A549 (cell line): ENCODE measurements at regions not wholly inside any gene's neighbourhood (a gene's known extent, or its start where the extent isn't known, plus 50 kb on each side); places are given as distances from the start of the nearest gene placed in this dataset.

Source experiments
- ATAC-seq, 2 experiments: fragments of 200-7000 bp in 1 of 2; fragments of >200 bp in 1 of 2; cut with Nextera tagmentation in 1 of 2; cut with Tn5 transposase in 1 of 2; 3 replicates each; pipeline versions ENCODE4 v1.8.0 to v1.9.1; 2018 to 2020; ENCODE audit warnings: mild to moderate bottlenecking in 1 of 2, moderate library complexity in 1 of 2
- CTCF ChIA-PET: fragments of 300-600 bp; sonication (Branson Sonifier 250); formaldehyde crosslinking; extraction: SDS; loops from one replicate; lab custom pipeline; 2021; ENCODE audit warnings: antibody characterized with exemption, inconsistent platforms; lab: Yijun Ruan, JAX
- POLR2A ChIA-PET: fragments of 350-600 bp; formaldehyde crosslinking; extraction: SDS; loops from one replicate; lab custom pipeline; 2021; ENCODE audit warnings: antibody characterized with exemption, inconsistent platforms; lab: Yijun Ruan, JAX
- DNase-seq, 2 experiments: peaks; one replicate each; pipeline versions ENCODE4 v3.0.0 to v3.0.0-alpha.2; 2011 to 2016; ENCODE audit warnings: low read depth in 1 of 2, low spot score in 1 of 2
- FAIRE-seq: peaks from 2 replicates; lab custom pipeline; 2011; peaks lifted over from hg19 to GRCh38; lab: Jason Lieb, UNC
- H3K27ac ChIP-seq, 2 experiments: fragments of >200 bp; sonication (Bioruptor Twin); formaldehyde crosslinking; 3 replicates each; pipeline ENCODE4 v1.5.1; 2016 to 2017
- H3K4me1 ChIP-seq: fragments of >200 bp; sonication (Bioruptor Twin); formaldehyde crosslinking; 3 replicates; pipeline ENCODE4 v1.6.1; 2016
- H3K4me2 ChIP-seq: fragments of >200 bp; sonication (Bioruptor Twin); formaldehyde crosslinking; 3 replicates; pipeline ENCODE4 v1.6.1; 2016
- H3K4me3 ChIP-seq: fragments of >200 bp; sonication (Bioruptor Twin); formaldehyde crosslinking; 3 replicates; pipeline ENCODE4 v1.5.1; 2016
- H3K9me3 ChIP-seq: fragments of >200 bp; sonication (Bioruptor Twin); formaldehyde crosslinking; 3 replicates; pipeline ENCODE4 v1.6.1; 2016
- BHLHE40 ChIP-seq: IDR thresholded peaks from 2 replicates; pipeline ENCODE4 v1.6.1; 2012; ENCODE audit warnings: low read depth, low read length, inconsistent platforms
- EHMT2 ChIP-seq: fragments of 200-600 bp; sonication (generic); IDR thresholded peaks from 2 replicates; pipeline ENCODE4 v1.6.1; 2016; ENCODE audit warnings: antibody characterized with exemption, low read depth, mild to moderate bottlenecking, moderate library complexity
- ESRRA ChIP-seq: fragments of 150-350 bp; IDR thresholded peaks from 2 replicates; pipeline ENCODE4 v1.6.1; 2014; ENCODE audit warnings: mild to moderate bottlenecking, low read length, borderline replicate concordance
- HOXB13 ChIP-seq: fragments of 250-450 bp; sonication (Bioruptor Pico); IDR thresholded peaks from 2 replicates; pipeline ENCODE4 v1.5.0; 2020; ENCODE audit warnings: low read depth, mild to moderate bottlenecking, moderate library complexity
- HOXB5 ChIP-seq: fragments of 250-450 bp; sonication (Bioruptor Pico); IDR thresholded peaks from 2 replicates; pipeline ENCODE4 v1.5.0; 2020; ENCODE audit warnings: mild to moderate bottlenecking, moderate library complexity
- JUNB ChIP-seq: fragments of >200 bp; sonication (Bioruptor Twin); formaldehyde crosslinking; IDR thresholded peaks from 2 replicates; pipeline ENCODE4 v1.6.1; 2016
- KDM1A ChIP-seq: fragments of 200-600 bp; sonication (generic); IDR thresholded peaks from 2 replicates; pipeline ENCODE4 v1.6.1; 2016; ENCODE audit warnings: low read depth, mild to moderate bottlenecking
- MAZ ChIP-seq: fragments of 150-350 bp; IDR thresholded peaks from 2 replicates; pipeline ENCODE4 v1.6.1; 2014; ENCODE audit warnings: antibody characterized with exemption, low read depth, low read length, borderline replicate concordance
- NPAS2 ChIP-seq: fragments of 250-450 bp; sonication (Bioruptor Pico); IDR thresholded peaks from 2 replicates; pipeline ENCODE4 v1.8.0; 2022; ENCODE audit warnings: mild to moderate bottlenecking, moderate library complexity, borderline replicate concordance
- RAD21 ChIP-seq, 2 experiments: fragments of >200 bp in 1 of 2; sonication (Bioruptor Twin) in 1 of 2; formaldehyde crosslinking in 1 of 2; IDR thresholded peaks in 1 of 2; conservative IDR thresholded peaks in 1 of 2; 2 replicates in 1 of 2; 3 replicates in 1 of 2; pipeline ENCODE4 v1.6.1; 2012 to 2018; ENCODE audit warnings: inconsistent platforms in 1 of 2
- RCOR1 ChIP-seq: fragments of 150-350 bp; IDR thresholded peaks from 2 replicates; pipeline ENCODE4 v1.6.1; 2014; ENCODE audit warnings: antibody characterized with exemption, low read length, low read depth
- RNF2 ChIP-seq: fragments of 200-600 bp; sonication (generic); IDR thresholded peaks from 2 replicates; pipeline ENCODE4 v1.6.1; 2016; ENCODE audit warnings: low read depth, mild to moderate bottlenecking, antibody characterized with exemption, moderate library complexity, borderline replicate concordance
- SREBF2 ChIP-seq: fragments of 450-650 bp; IDR thresholded peaks from 2 replicates; pipeline ENCODE4 v1.6.1; 2014; ENCODE audit warnings: mild to moderate bottlenecking, moderate library complexity
- ZC3H11A ChIP-seq: fragments of 450-650 bp; IDR thresholded peaks from 2 replicates; pipeline ENCODE4 v1.6.1; 2014; ENCODE audit warnings: antibody characterized with exemption, mild to moderate bottlenecking
- ZFP36 ChIP-seq: fragments of 450-650 bp; IDR thresholded peaks from 2 replicates; pipeline ENCODE4 v1.6.1; 2014; ENCODE audit warnings: borderline replicate concordance; ENCODE audit not compliant: partially characterized antibody
- WGBS: methylation state at CpG from one replicate; pipeline ENCODE4 v1.1.6; 2017; ENCODE audit errors: missing lambda C conversion rate; 5-methylcytosine and 5-hydroxymethylcytosine counted together
- TF ChIP-seq, protein P1 (sequence below): fragments of >200 bp; sonication (Bioruptor Twin); formaldehyde crosslinking; IDR thresholded peaks from 2 replicates; pipeline ENCODE4 v1.6.1; 2016
- TF ChIP-seq, protein P2 (sequence below): fragments of 450-650 bp; IDR thresholded peaks from 2 replicates; pipeline ENCODE4 v1.6.1; 2014; ENCODE audit warnings: antibody characterized with exemption
- TF ChIP-seq, protein P3 (sequence below): IDR thresholded peaks from 2 replicates; pipeline ENCODE4 v1.6.1; 2012; ENCODE audit warnings: low read depth, borderline replicate concordance
- TF ChIP-seq, protein P4 (sequence below): fragments of 250-450 bp; sonication (Bioruptor Pico); IDR thresholded peaks from 2 replicates; pipeline ENCODE4 v1.5.0; 2021; ENCODE audit warnings: mild to moderate bottlenecking, moderate library complexity, borderline replicate concordance
- TF ChIP-seq, protein P5 (sequence below): fragments of >200 bp; sonication (Bioruptor Twin); formaldehyde crosslinking; IDR thresholded peaks from 3 replicates; pipeline ENCODE4 v1.5.1; 2016

DNA sequence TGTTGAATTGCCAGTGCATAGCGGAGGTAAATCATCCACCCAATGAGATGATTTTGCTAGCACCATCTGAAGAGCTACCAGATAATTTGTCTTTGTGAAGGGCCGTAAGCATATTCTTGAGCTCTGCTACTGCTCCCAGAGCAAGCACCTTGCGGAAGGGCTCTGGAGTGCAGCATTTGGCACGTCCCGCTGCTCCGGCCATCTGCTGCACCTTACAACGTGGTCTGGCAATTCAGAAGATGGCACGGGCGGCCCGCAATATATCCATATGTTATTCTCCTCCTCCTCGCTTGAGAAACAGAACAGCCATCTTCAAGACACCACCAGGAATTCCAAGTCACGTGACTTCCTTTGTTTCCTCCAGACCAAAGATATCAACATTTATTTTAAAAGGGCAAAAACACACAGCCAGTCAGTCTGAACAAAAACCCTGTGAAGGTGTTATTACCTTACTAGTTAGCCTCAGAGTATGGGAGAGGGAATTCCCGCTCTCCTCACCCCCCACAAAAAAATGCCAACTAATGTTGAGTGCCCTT, 1095.7 kb upstream of the TENM3 start (continued):
- no peak for TF ChIP-seq RNF2
- no peak for TF ChIP-seq EHMT2
- TF ChIP-seq, protein P1, sequence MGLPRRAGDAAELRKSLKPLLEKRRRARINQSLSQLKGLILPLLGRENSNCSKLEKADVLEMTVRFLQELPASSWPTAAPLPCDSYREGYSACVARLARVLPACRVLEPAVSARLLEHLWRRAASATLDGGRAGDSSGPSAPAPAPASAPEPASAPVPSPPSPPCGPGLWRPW = no peak
- no peak for TF ChIP-seq JUNB
- no peak for TF ChIP-seq MAZ
- TF ChIP-seq, all 56 proteins: peak for 0

DNA sequence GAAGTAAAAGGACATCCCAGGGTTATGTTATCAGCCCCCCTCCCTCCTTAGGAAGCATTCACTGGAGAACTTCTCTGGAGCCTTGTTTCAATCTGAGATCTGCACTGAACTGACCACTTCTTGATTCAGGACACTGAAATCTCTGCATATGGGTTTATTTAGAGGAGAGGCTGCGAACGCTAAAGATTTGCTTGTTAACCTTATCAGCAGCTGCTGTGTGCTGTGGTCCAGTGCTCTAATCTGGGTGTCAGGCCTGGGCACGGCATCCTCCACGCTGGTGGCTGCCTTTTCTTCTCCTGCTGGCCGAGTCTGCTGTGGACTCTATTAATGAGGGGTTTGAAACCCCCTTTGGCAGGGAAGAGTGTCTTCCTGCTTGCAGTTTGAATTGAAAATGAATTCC, 1094.7 kb upstream of the TENM3 start:
- TF ChIP-seq RAD21 (conservative IDR thresholded peaks at IDR 0.05 in 1 of 2, IDR thresholded peaks at IDR 0.05 in 1 of 2) (no peak), HOXB13 (CRISPR knock-in tag) (no peak), NPAS2 (CRISPR knock-in tag) (no peak), RCOR1 (no peak), SREBF2 (no peak), ZC3H11A (no peak), ESRRA (no peak), HOXB5 (no peak), ZFP36 (no peak), KDM1A (no peak), BHLHE40 (no peak)
- TF ChIP-seq, protein P2, sequence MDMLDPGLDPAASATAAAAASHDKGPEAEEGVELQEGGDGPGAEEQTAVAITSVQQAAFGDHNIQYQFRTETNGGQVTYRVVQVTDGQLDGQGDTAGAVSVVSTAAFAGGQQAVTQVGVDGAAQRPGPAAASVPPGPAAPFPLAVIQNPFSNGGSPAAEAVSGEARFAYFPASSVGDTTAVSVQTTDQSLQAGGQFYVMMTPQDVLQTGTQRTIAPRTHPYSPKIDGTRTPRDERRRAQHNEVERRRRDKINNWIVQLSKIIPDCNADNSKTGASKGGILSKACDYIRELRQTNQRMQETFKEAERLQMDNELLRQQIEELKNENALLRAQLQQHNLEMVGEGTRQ = no peak
- TF ChIP-seq, protein P3, sequence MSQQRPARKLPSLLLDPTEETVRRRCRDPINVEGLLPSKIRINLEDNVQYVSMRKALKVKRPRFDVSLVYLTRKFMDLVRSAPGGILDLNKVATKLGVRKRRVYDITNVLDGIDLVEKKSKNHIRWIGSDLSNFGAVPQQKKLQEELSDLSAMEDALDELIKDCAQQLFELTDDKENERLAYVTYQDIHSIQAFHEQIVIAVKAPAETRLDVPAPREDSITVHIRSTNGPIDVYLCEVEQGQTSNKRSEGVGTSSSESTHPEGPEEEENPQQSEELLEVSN = no peak
- TF ChIP-seq, protein P4, sequence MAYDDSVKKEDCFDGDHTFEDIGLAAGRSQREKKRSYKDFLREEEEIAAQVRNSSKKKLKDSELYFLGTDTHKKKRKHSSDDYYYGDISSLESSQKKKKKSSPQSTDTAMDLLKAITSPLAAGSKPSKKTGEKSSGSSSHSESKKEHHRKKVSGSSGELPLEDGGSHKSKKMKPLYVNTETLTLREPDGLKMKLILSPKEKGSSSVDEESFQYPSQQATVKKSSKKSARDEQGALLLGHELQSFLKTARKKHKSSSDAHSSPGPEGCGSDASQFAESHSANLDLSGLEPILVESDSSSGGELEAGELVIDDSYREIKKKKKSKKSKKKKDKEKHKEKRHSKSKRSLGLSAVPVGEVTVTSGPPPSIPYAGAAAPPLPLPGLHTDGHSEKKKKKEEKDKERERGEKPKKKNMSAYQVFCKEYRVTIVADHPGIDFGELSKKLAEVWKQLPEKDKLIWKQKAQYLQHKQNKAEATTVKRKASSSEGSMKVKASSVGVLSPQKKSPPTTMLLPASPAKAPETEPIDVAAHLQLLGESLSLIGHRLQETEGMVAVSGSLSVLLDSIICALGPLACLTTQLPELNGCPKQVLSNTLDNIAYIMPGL (CRISPR knock-in tag) = no peak
- TF ChIP-seq, protein P5, sequence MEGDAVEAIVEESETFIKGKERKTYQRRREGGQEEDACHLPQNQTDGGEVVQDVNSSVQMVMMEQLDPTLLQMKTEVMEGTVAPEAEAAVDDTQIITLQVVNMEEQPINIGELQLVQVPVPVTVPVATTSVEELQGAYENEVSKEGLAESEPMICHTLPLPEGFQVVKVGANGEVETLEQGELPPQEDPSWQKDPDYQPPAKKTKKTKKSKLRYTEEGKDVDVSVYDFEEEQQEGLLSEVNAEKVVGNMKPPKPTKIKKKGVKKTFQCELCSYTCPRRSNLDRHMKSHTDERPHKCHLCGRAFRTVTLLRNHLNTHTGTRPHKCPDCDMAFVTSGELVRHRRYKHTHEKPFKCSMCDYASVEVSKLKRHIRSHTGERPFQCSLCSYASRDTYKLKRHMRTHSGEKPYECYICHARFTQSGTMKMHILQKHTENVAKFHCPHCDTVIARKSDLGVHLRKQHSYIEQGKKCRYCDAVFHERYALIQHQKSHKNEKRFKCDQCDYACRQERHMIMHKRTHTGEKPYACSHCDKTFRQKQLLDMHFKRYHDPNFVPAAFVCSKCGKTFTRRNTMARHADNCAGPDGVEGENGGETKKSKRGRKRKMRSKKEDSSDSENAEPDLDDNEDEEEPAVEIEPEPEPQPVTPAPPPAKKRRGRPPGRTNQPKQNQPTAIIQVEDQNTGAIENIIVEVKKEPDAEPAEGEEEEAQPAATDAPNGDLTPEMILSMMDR = no peak
- TF ChIP-seq, protein P1 = no peak
- Histone ChIP-seq H3K4me1 (no peaks in the 10 kb centered on the region), H3K27ac (no peak overlapping the region), H3K4me3 (no peak overlapping the region), H3K4me2 (no peak overlapping the region), H3K9me3 (no peaks in the 10 kb centered on the region)
- FAIRE-seq = no peak
- no peak for ATAC-seq
- CTCF ChIA-PET = interaction anchor here (0.7 kb wide), 1 partner anchor 23 kb away, joined by 3 read pairs; no protein-coding TSS in a partner anchor
- no peak for DNase-seq
- WGBS = 0% methylated on average over 1 of the region's 5 CpGs
- POLR2A ChIA-PET = no interaction called here
